HL-60 (cell line): ENCODE measurements at regions not wholly inside any gene's neighbourhood (a gene's known extent, or its start where the extent isn't known, plus 50 kb on each side); places are given as distances from the start of the nearest gene placed in this dataset.

Source experiments
- GABPA ChIP-seq: IDR thresholded peaks from 2 replicates; pipeline ENCODE4 v1.6.1; 2012; ENCODE audit warnings: low read depth
- POLR2AphosphoS5 ChIP-seq: IDR thresholded peaks from 2 replicates; pipeline ENCODE4 v1.6.1; 2012; ENCODE audit warnings: low read depth
- TF ChIP-seq, protein P1 (sequence below): IDR thresholded peaks from one replicate; pipeline ENCODE4 v1.5.1; 2011; ENCODE audit warnings: low read length, control low read depth, inconsistent platforms; ENCODE audit not compliant: insufficient read depth
- TF ChIP-seq, protein P2 (sequence below): IDR thresholded peaks from 2 replicates; pipeline ENCODE4 v1.6.1; 2012; ENCODE audit warnings: low read depth; ENCODE audit not compliant: insufficient replicate concordance

DNA sequence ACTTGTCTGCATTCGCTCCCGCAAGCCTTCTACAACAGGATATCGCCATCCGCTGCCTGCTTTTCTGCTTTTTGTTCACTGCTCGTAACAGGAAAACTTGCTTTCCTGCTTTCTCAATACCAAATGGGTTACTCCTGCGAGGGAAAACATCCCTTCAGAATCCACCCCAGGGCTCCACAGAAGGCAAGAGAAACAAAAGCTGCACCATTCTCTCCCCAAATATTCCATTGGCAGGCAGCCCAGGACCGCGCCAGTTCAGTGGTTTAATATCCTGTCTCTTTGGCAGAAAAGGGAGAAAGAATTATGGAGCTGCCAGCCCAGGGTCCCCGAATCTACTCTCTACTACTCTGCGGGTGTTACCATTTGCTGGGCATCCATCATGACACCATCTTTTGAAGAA lies 84.7 kb upstream of the DOCK9 start:
- TF ChIP-seq, protein P1, sequence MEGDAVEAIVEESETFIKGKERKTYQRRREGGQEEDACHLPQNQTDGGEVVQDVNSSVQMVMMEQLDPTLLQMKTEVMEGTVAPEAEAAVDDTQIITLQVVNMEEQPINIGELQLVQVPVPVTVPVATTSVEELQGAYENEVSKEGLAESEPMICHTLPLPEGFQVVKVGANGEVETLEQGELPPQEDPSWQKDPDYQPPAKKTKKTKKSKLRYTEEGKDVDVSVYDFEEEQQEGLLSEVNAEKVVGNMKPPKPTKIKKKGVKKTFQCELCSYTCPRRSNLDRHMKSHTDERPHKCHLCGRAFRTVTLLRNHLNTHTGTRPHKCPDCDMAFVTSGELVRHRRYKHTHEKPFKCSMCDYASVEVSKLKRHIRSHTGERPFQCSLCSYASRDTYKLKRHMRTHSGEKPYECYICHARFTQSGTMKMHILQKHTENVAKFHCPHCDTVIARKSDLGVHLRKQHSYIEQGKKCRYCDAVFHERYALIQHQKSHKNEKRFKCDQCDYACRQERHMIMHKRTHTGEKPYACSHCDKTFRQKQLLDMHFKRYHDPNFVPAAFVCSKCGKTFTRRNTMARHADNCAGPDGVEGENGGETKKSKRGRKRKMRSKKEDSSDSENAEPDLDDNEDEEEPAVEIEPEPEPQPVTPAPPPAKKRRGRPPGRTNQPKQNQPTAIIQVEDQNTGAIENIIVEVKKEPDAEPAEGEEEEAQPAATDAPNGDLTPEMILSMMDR = no peak
- TF ChIP-seq GABPA (no peak), POLR2AphosphoS5 (no peak)
- TF ChIP-seq, protein P2, sequence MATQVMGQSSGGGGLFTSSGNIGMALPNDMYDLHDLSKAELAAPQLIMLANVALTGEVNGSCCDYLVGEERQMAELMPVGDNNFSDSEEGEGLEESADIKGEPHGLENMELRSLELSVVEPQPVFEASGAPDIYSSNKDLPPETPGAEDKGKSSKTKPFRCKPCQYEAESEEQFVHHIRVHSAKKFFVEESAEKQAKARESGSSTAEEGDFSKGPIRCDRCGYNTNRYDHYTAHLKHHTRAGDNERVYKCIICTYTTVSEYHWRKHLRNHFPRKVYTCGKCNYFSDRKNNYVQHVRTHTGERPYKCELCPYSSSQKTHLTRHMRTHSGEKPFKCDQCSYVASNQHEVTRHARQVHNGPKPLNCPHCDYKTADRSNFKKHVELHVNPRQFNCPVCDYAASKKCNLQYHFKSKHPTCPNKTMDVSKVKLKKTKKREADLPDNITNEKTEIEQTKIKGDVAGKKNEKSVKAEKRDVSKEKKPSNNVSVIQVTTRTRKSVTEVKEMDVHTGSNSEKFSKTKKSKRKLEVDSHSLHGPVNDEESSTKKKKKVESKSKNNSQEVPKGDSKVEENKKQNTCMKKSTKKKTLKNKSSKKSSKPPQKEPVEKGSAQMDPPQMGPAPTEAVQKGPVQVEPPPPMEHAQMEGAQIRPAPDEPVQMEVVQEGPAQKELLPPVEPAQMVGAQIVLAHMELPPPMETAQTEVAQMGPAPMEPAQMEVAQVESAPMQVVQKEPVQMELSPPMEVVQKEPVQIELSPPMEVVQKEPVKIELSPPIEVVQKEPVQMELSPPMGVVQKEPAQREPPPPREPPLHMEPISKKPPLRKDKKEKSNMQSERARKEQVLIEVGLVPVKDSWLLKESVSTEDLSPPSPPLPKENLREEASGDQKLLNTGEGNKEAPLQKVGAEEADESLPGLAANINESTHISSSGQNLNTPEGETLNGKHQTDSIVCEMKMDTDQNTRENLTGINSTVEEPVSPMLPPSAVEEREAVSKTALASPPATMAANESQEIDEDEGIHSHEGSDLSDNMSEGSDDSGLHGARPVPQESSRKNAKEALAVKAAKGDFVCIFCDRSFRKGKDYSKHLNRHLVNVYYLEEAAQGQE = no peak
